ENCODE measurements at regions not wholly inside any gene's neighbourhood (a gene's known extent, or its start where the extent isn't known, plus 50 kb on each side); places are given as distances from the start of the nearest gene placed in this dataset.

DNA sequence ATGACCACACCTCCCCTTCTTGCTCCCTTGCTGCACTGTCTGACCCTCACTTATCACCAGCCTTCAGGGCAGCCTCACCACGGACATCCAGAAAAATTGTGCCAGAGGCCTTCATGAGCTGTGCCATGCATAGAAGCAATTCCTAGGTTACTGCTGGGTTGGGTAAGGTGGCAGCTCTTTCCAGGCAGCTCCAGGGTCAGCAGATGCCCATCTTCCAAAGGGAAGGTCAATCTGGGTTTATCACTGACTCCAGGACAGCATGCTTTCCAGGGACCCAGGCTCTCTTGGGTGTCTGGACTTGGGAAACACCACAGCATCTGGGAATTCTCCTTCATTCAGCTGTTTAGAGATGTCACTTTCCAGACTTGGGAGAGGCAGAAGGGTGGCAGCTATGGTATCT is 188.9 kb upstream of the CXCL12 start:
- H3K36me3 Mint-ChIP-seq (ENCODE audit: insufficient read depth, unreplicated experiment), result no peaks in the 10 kb centered on the region
- peaks cover 2% of the 10 kb centered on the region for H3K9me3 Mint-ChIP-seq (ENCODE audit: low read depth, unreplicated experiment)
- intact Hi-C loops (cut with micrococcal nuclease; ENCODE audit: unreplicated experiment), result no loop called here
- CTCF ChIA-PET, result no interaction called here
- no peak overlapping the region for H3K4me3 Mint-ChIP-seq (ENCODE audit: low read depth, unreplicated experiment)
- no peak for DNase-seq
- H3K27me3 Mint-ChIP-seq (ENCODE audit: unreplicated experiment), result peaks cover 78% of the 10 kb centered on the region
- BruUV-seq (replicated peaks), result no TSS peak
- no peaks in the 10 kb centered on the region for H3K4me1 Mint-ChIP-seq (ENCODE audit: low read depth, unreplicated experiment)
- TF ChIP-seq, protein P1, sequence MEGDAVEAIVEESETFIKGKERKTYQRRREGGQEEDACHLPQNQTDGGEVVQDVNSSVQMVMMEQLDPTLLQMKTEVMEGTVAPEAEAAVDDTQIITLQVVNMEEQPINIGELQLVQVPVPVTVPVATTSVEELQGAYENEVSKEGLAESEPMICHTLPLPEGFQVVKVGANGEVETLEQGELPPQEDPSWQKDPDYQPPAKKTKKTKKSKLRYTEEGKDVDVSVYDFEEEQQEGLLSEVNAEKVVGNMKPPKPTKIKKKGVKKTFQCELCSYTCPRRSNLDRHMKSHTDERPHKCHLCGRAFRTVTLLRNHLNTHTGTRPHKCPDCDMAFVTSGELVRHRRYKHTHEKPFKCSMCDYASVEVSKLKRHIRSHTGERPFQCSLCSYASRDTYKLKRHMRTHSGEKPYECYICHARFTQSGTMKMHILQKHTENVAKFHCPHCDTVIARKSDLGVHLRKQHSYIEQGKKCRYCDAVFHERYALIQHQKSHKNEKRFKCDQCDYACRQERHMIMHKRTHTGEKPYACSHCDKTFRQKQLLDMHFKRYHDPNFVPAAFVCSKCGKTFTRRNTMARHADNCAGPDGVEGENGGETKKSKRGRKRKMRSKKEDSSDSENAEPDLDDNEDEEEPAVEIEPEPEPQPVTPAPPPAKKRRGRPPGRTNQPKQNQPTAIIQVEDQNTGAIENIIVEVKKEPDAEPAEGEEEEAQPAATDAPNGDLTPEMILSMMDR (IDR thresholded peaks at IDR 0.05; ENCODE audit: unreplicated experiment), result no peak
- H3K27ac Mint-ChIP-seq (ENCODE audit: unreplicated experiment), result no peak overlapping the region

DNA sequence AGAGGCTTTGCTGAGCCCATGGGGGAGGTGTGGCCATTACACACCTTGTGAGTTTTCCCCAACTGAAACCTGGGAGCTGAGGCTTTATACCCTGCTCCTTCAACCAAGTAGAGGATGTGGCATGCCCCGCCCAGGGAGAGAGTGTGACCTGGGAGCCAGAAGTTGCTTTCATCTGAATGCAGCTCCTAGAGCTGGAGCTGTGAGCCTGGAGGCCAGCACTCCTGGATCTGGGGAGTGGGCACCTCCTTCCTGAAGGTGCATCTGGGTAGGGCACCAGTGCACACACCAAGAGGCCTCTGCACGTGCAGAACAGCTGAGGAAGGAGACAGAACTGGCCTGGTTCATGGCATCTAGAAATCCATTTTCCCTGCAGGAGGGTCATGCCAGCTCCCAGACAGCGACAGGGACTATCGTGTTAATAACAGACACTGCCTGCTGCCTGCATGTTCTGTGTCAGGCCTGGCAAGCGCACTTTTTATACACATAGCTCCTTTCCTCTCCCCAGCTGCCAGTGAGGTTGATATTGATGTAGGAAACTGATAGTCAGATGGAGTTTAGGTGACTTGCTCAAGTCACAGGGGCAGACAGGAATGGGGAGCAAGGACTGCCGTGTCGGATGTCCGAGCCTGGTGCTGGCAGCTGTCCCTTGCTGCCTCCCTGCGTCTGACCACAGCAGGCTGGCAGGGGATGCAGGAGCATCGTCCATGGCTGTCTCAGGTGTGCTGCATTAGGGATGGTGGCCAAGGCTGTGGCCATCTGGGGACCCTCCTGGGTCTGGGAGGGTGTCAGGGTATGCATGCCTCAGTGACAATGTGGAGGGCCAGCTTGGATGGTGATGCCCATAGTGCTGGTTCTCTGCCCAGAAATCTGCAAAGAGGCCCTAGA is 189.9 kb upstream of the CXCL12 start:
- Mint-ChIP-seq H3K27me3 (ENCODE audit: unreplicated experiment) (peaks cover 68% of the 10 kb centered on the region), H3K4me1 (ENCODE audit: low read depth, unreplicated experiment) (no peaks in the 10 kb centered on the region), H3K4me3 (ENCODE audit: low read depth, unreplicated experiment) (no peak overlapping the region), H3K27ac (ENCODE audit: unreplicated experiment) (no peak overlapping the region), H3K9me3 (ENCODE audit: low read depth, unreplicated experiment) (no peaks in the 10 kb centered on the region), H3K36me3 (ENCODE audit: insufficient read depth, unreplicated experiment) (no peaks in the 10 kb centered on the region)
- intact Hi-C loops (cut with micrococcal nuclease; ENCODE audit: unreplicated experiment), result no loop called here
- CTCF ChIA-PET, result no interaction called here
- no TSS peak for BruUV-seq (replicated peaks)
- TF ChIP-seq, protein P1 (IDR thresholded peaks at IDR 0.05; ENCODE audit: unreplicated experiment), result no peak
- DNase-seq, result no peak

DNA sequence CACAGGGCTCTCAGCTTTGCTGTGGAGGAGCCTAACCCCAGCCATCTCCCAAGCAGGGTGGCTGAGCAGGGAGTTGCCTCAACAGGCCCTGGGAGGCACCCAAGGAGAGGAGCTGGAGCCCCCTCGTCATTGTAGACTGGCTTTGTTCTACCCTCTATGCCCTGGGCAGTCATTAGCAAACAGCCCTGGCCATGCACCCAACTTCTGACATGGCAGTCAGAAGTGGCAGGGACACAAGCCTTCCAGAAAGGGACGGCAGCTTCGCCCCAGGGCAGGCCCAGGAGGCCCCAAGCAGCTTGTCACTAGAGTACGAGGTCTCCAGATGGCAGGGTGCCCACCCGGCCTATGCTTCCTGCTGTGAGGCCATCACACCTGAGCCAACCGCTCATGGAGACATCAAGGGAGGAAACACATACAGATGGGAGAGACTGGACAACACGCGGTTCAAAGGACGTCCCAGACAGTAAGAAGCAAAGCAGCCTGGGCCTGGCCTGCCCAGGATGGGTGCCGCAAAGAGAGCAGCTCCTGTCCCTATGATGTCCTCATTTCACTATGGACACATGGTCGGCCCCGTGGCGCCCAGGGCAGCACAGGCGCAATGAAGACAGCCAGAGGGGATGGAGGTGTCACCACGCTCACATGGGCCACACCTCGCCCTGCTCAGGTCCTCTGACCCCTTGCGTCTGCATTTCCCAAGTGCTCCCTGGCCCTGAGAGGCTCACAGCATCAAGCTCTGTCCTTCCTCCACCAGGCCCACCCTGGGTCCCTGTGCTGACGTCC is 190.9 kb upstream of the CXCL12 start:
- no peaks in the 10 kb centered on the region for H3K36me3 Mint-ChIP-seq (ENCODE audit: insufficient read depth, unreplicated experiment)
- H3K4me3 Mint-ChIP-seq (ENCODE audit: low read depth, unreplicated experiment), result no peak overlapping the region
- no peak for DNase-seq
- H3K9me3 Mint-ChIP-seq (ENCODE audit: low read depth, unreplicated experiment), result no peaks in the 10 kb centered on the region
- CTCF ChIA-PET, result no interaction called here
- no TSS peak for BruUV-seq (replicated peaks)
- TF ChIP-seq, protein P1 (IDR thresholded peaks at IDR 0.05; ENCODE audit: unreplicated experiment), result no peak
- intact Hi-C loops (cut with micrococcal nuclease; ENCODE audit: unreplicated experiment), result no loop called here
- H3K27me3 Mint-ChIP-seq (ENCODE audit: unreplicated experiment), result peaks cover 58% of the 10 kb centered on the region
- no peaks in the 10 kb centered on the region for H3K4me1 Mint-ChIP-seq (ENCODE audit: low read depth, unreplicated experiment)
- no peak overlapping the region for H3K27ac Mint-ChIP-seq (ENCODE audit: unreplicated experiment)

DNA sequence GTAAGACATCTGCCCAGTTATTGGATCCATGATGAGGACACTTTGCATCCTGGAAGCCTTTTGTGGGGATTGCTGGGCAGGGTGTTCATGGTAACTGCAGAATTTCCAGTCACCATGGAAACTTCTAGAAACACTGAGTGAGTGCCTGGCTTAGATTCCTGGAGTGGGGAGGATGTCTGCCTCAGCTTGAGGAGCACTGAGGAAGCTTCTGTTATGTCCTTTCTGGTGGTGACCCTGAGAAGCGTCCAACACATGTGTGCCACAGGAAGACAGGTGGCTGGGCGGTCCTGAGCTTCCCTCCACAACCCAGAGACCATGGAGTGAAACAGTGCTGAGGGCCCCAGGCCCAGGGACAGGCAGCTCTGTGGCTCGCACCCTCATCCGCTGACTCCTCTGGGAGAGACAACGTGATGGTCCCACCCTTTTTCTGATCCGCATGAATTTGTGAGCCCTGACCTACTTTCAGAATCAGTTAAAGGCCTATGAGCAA is 191.8 kb upstream of the CXCL12 start:
- Mint-ChIP-seq H3K27me3 (ENCODE audit: unreplicated experiment) (peaks cover 49% of the 10 kb centered on the region), H3K4me3 (ENCODE audit: low read depth, unreplicated experiment) (no peak overlapping the region), H3K27ac (ENCODE audit: unreplicated experiment) (no peak overlapping the region), H3K36me3 (ENCODE audit: insufficient read depth, unreplicated experiment) (no peaks in the 10 kb centered on the region), H3K9me3 (ENCODE audit: low read depth, unreplicated experiment) (no peaks in the 10 kb centered on the region), H3K4me1 (ENCODE audit: low read depth, unreplicated experiment) (no peaks in the 10 kb centered on the region)
- BruUV-seq (replicated peaks), result no TSS peak
- CTCF ChIA-PET, result interaction anchor here (0.7 kb wide), 1 partner anchor 12 kb away, joined by 5 read pairs; no protein-coding TSS in a partner anchor
- intact Hi-C loops (cut with micrococcal nuclease; ENCODE audit: unreplicated experiment), result no loop called here
- no peak for DNase-seq
- TF ChIP-seq, protein P1 (IDR thresholded peaks at IDR 0.05; ENCODE audit: unreplicated experiment), result no peak

Data from Calu3 (cell line).